ENCODE measurements at regions not wholly inside any gene's neighbourhood (a gene's known extent, or its start where the extent isn't known, plus 50 kb on each side); places are given as distances from the start of the nearest gene placed in this dataset.

GRCh38 chr4:74654230-74654681 lies 140.1 kb downstream of the BTC start (continued):
- TF ChIP-seq ESRRA (CRISPR knock-in tag; IDR thresholded peaks at IDR 0.05; ENCODE audit: low read depth) (0 out of 2 replicates have a peak, but pooled peaks have one; percentile 24), ZNF746 (CRISPR knock-in tag; IDR thresholded peaks at IDR 0.05) (peak; percentile 75; the same call in 1 of the 2 replicates), RFX5 (IDR thresholded peaks at IDR 0.05; ENCODE audit: low read depth, low read length) (no peak), SMAD9 (CRISPR knock-in tag; IDR thresholded peaks at IDR 0.05) (no peak), POLR2G (IDR thresholded peaks at IDR 0.05; ENCODE audit: low read depth, low read length) (peak; percentile 76), ZNF160 (CRISPR knock-in tag; IDR thresholded peaks at IDR 0.05) (peak; percentile 74; the same call in 1 of the 2 replicates), ZSCAN31 (CRISPR knock-in tag; IDR thresholded peaks at IDR 0.05; ENCODE audit: low read depth) (peak; percentile 65; the same call in 1 of the 2 replicates), HDAC1 (CRISPR knock-in tag; IDR thresholded peaks at IDR 0.05) (peak; percentile 78), ZNF598 (CRISPR knock-in tag; IDR thresholded peaks at IDR 0.05; ENCODE audit: borderline replicate concordance) (no peak), IRF2 (CRISPR knock-in tag; IDR thresholded peaks at IDR 0.05) (peak; percentile 97), STAG1 (CRISPR knock-in tag; IDR thresholded peaks at IDR 0.05) (peak; percentile 24; the same call in 1 of the 2 replicates), KLF16 (CRISPR knock-in tag; IDR thresholded peaks at IDR 0.05) (peak in 1 of 2 experiments; percentile 93; a peak in 2 of 4 replicates), HMG20A (CRISPR knock-in tag; IDR thresholded peaks at IDR 0.05; ENCODE audit: borderline replicate concordance) (peak; percentile 98), ZNF530 (CRISPR knock-in tag; IDR thresholded peaks at IDR 0.05; ENCODE audit: low read depth) (no peak), STAT6 (CRISPR knock-in tag; IDR thresholded peaks at IDR 0.05; ENCODE audit: borderline replicate concordance) (peak; percentile 57; the same call in 1 of the 2 replicates), AHR (CRISPR knock-in tag; IDR thresholded peaks at IDR 0.05) (peak; percentile 100), NR2F6 (IDR thresholded peaks at IDR 0.05) (peak; percentile 95), NR2F6 (CRISPR knock-in tag; IDR thresholded peaks at IDR 0.05) (peak; percentile 90), SALL2 (CRISPR knock-in tag; IDR thresholded peaks at IDR 0.05) (peak; percentile 89; the same call in 1 of the 2 replicates), ZNF281 (CRISPR knock-in tag; IDR thresholded peaks at IDR 0.05; ENCODE audit: borderline replicate concordance) (peak; percentile 29; the same call in 1 of the 2 replicates), ZBTB39 (CRISPR knock-in tag; IDR thresholded peaks at IDR 0.05) (peak; percentile 77; the same call in 1 of the 2 replicates), TERF1 (CRISPR knock-in tag; IDR thresholded peaks at IDR 0.05) (no peak), ZNF317 (CRISPR knock-in tag; IDR thresholded peaks at IDR 0.05) (0 out of 2 replicates have a peak, but pooled peaks have one; percentile 51), KAT8 (CRISPR knock-in tag; IDR thresholded peaks at IDR 0.05) (peak; percentile 80)
